ENCODE measurements at regions not wholly inside any gene's neighbourhood (a gene's known extent, or its start where the extent isn't known, plus 50 kb on each side); places are given as distances from the start of the nearest gene placed in this dataset. TPM values are rescaled to one million over a fixed set of nuclear protein-coding genes. Genes with fewer than 3 reads are reported as not detected.

- intact Hi-C loops (cut with DNase I): no loop called here
- no peak for DNase-seq (ENCODE audit: low spot score)
Measured at GRCh38 chr13:56975647-56976046, 165.1 kb upstream of the PRR20A start.

GRCh38 chr13:56980856-56981255 lies 159.9 kb upstream of the PRR20A start:
- DNase-seq (ENCODE audit: low spot score): no peak
- intact Hi-C loops (cut with DNase I): no loop called here

GRCh38 chr13:56986121-56986520 lies 154.6 kb upstream of the PRR20A start:
- intact Hi-C loops (cut with DNase I): no loop called here
- DNase-seq (ENCODE audit: low spot score): no peak

DNA sequence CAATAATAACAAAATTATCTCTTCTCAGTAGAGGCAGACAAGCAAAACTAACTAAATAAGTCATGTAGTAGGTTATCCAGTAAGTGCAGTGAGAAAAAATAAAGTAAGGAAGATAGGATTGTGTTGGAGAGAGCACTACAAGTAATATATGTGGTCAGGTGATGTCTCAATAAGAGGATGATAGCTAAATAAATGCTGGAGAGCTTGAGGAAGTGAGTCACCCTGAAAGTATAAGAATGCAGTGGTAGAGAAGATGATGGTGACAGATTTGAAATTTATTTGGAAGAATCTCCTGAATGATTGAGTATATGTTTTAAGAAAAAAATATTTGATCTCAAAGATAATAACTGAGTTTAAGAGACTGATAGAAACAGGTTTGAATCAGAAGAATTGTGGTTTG lies 152.2 kb upstream of the PRR20A start:
- no peak for DNase-seq (ENCODE audit: low spot score)
- intact Hi-C loops (cut with DNase I): no loop called here

GRCh38 chr13:57003682-57004081 lies 137.0 kb upstream of the PRR20A start:
- intact Hi-C loops (cut with DNase I): no loop called here
- DNase-seq (ENCODE audit: low spot score): no peak

- intact Hi-C loops (cut with DNase I): no loop called here
- no peak for DNase-seq (ENCODE audit: low spot score)
Measured at GRCh38 chr13:57017357-57017756, 123.4 kb upstream of the PRR20A start.

- no peak for DNase-seq (ENCODE audit: low spot score)
- intact Hi-C loops (cut with DNase I): no loop called here
Measured at GRCh38 chr13:57018915-57019314, 121.8 kb upstream of the PRR20A start.

DNA sequence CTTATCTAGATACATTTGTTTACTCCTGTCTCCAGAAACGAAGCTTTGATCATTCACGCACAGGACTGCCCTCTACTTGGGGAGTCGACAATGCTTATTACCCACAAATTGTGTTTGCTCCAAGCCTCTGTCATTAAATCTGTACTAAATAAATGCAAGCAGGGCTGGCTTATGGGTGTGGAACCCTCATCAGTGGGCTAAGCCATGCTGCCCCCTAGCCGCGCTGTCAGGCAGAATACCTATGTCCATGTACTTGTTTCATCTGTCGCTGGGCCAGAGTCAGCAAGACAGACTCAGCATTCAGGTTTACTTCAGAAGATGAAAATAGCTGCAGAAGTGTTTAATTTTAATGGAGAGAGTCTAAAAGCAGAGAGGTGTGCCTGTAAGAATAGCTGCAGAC lies 110.0 kb upstream of the PRR20A start:
- intact Hi-C loops (cut with DNase I): no loop called here
- DNase-seq (ENCODE audit: low spot score): no peak

DNA sequence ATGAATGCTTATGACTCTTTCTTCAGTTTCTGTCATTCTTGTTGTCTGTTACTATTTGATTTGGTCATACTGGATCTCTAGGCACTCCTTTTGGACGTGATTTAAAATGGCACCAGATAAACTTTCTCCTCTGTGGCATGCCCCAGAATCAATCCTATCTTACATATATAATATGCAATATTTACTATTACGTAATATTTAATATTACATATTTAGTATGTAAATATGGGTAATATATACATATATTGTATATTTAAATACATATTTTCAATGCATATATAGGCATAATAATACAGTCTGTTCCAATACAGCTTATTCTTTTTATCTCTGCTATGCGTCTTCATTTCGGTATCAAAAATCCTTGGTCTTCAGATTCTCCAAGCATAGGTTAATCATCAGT lies 104.4 kb upstream of the PRR20A start:
- intact Hi-C loops (cut with DNase I): no loop called here
- DNase-seq (ENCODE audit: low spot score): no peak

DNA sequence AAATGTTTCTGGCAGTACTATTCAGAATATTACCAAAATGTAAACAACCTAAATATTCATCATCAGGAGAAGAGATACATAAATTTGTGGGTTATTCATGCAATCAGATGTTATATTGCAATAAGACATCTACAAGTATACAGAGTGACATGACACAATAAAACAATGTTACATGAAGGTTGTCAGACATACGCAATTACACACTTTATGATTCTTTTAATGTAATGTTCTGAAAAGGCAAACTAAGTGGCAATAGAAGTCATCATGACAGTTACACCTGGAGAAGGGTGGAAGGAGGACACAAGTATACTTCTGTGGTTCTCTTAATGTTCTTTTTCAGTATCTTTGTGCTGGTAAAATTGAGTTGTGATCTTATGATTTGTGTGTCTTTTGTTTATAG lies 95.8 kb upstream of the PRR20A start:
- intact Hi-C loops (cut with DNase I): no loop called here
- DNase-seq (ENCODE audit: low spot score): no peak

DNA sequence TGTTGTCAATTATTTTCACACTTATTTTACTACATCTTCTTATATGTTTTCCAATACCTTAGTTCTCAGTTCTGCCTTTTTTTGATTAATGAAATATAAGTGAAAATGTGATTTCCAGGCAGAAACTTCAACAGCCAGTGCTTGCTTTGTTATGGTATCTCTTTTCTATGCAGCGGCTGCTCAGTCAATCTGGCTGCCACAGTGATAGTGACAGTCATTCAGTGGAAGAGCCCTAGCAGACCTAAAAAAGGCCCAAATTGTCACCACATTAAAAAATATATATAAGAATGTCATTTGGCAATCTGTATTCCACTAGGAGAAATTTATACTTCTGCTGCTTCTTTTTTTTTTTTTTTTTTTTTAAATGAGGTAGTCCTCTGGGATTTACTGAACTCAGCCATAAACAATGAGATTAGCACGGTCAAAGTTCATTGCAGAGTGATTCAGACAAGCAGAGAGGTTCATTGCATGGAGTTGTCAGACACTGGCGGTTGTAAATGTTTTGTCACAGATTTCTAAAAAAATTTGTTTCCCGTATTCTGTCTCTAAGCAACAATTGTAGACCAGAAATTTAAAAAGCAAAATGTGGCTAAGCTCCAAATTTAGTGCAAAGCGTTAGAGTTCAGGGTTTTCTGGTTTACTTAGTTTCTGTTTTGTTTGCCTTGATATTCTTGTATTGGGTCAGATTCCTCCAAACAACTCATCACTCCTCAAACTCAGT lies 94.7 kb upstream of the PRR20A start:
- intact Hi-C loops (cut with DNase I): no loop called here

GRCh38 chr13:57056601-57057180 lies 84.0 kb upstream of the PRR20A start:
- intact Hi-C loops (cut with DNase I): no loop called here
- DNase-seq (ENCODE audit: low spot score): no peak

More for the DNA sequence above, 94.7 kb upstream of the PRR20A start:
- no peak for DNase-seq (ENCODE audit: low spot score)

DNA sequence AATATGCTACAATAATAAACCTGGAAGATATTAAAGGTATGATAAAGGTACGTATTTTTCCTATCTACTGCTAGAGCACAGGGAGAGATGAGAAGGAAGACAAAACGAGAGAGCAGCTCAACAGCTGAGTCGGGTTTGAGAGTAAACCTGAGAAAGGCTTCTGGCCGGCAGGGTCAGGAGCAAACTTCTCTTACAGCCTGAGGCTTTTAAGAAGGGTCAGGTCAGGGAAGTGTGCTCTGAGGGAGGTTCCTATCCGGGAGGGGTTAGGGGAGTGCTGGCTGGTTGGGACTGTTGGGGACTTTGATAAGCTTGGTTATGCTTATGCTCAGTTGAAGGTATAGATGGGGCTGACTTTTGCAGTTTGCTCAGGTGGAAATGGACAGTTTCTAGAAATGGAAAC lies 77.7 kb upstream of the PRR20A start:
- intact Hi-C loops (cut with DNase I): no loop called here

GRCh38 chr13:57073983-57074382 lies 66.7 kb upstream of the PRR20A start:
- DNase-seq (ENCODE audit: low spot score): no peak
- intact Hi-C loops (cut with DNase I): no loop called here

More for the DNA sequence above, 77.7 kb upstream of the PRR20A start:
- DNase-seq (ENCODE audit: low spot score): no peak

GRCh38 chr13:57075588-57075987 lies 65.1 kb upstream of the PRR20A start:
- no peak for DNase-seq (ENCODE audit: low spot score)
- intact Hi-C loops (cut with DNase I): no loop called here

DNA sequence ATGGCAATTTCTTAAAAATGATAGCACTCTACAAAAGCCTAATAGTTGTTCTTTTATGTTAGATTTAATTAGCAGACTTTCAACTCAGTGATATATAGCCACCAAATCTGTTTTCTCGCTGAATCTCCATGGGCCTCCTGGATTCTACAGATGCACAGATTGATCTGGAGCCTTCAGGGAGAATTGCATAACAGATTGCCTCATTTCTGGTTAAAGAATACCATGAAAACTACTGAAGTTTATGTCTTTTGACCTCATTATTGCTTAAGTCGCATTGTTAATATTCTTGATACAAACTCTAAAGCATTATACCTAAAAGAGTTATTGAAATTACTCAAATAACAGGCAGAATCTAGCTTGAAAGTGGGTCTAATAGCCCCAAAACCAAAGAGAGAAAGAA lies 53.7 kb upstream of the PRR20A start:
- no peak for DNase-seq (ENCODE audit: low spot score)
- intact Hi-C loops (cut with DNase I): no loop called here

Small RNAs in the stretch of these regions (microRNA-seq; reads per million reads assigned to microRNA genes)
- gene MIR1297 (not detected), gene MIR5007 (not detected)

Measured in cardiac septum (tissue), 1 donor.